Calu3 (cell line): ENCODE measurements at regions not wholly inside any gene's neighbourhood (a gene's known extent, or its start where the extent isn't known, plus 50 kb on each side); places are given as distances from the start of the nearest gene placed in this dataset.
"Not testable (repeated sequence)": the region's sequence is repeated elsewhere in the genome, so short reads cannot be mapped to it uniquely, and the experiment has no call there.

Experiments used
- BruUV-seq: library from RNA; stranded (reverse); fragments of 400-500 nt; replicated peaks from 2 replicates; lab custom pipeline; 2021; lab: Mats Ljungman, UMichigan
- CTCF ChIA-PET: fragments of 300-600 bp; sonication (Branson Sonifier 250); formaldehyde crosslinking; loops from one replicate; lab custom pipeline; 2022; ENCODE audit warnings: antibody characterized with exemption; lab: Charles Lee
- DNase-seq: peaks from one replicate; pipeline ENCODE4 v3.0.0; 2022
- H3K27ac Mint-ChIP-seq: one replicate; pipeline ENCODE4 v1.8.0; 2022; ENCODE audit warnings: mixed read lengths; ENCODE audit not compliant: unreplicated experiment
- H3K27me3 Mint-ChIP-seq: one replicate; pipeline ENCODE4 v1.8.0; 2022; ENCODE audit warnings: mixed read lengths; ENCODE audit not compliant: unreplicated experiment
- H3K36me3 Mint-ChIP-seq: one replicate; pipeline ENCODE4 v1.8.0; 2022; ENCODE audit warnings: mild to moderate bottlenecking, moderate library complexity, mixed read lengths; ENCODE audit not compliant: insufficient read depth, unreplicated experiment
- H3K4me1 Mint-ChIP-seq: one replicate; pipeline ENCODE4 v1.8.0; 2022; ENCODE audit warnings: mild to moderate bottlenecking, low read depth, mixed read lengths; ENCODE audit not compliant: unreplicated experiment
- H3K4me3 Mint-ChIP-seq: one replicate; pipeline ENCODE4 v1.8.0; 2022; ENCODE audit warnings: mild to moderate bottlenecking, low read depth, moderate library complexity, mixed read lengths; ENCODE audit not compliant: unreplicated experiment
- H3K9me3 Mint-ChIP-seq: one replicate; pipeline ENCODE4 v1.8.0; 2022; ENCODE audit warnings: low read depth, mixed read lengths; ENCODE audit not compliant: unreplicated experiment
- CTCF ChIP-seq: fragments of 200-600 bp; IDR thresholded peaks from one replicate; pipeline ENCODE4 v1.8.0; 2022; ENCODE audit warnings: antibody characterized with exemption; ENCODE audit not compliant: unreplicated experiment
- intact Hi-C: fragments of 100-400 bp; cut with micrococcal nuclease; formaldehyde crosslinking; loops from one replicate; pipeline ENCODE4 v1.10.0; 2022; ENCODE audit not compliant: unreplicated experiment

- Mint-ChIP-seq H3K36me3 (no peaks in the 10 kb centered on the region), H3K4me1 (no peaks in the 10 kb centered on the region), H3K27ac (no peak overlapping the region), H3K9me3 (peaks cover 9% of the 10 kb centered on the region), H3K4me3 (no peak overlapping the region), H3K27me3 (no peaks in the 10 kb centered on the region)
- intact Hi-C loops = no loop called here
- no peak for DNase-seq
- no TSS peak for BruUV-seq
- CTCF ChIA-PET = no interaction called here
- TF ChIP-seq CTCF = no peak
Observed at GRCh38 chr2:84224121-84224520, 235.0 kb downstream of the SUCLG1 start.

GRCh38 chr2:84223191-84223590 lies 235.9 kb downstream of the SUCLG1 start:
- Mint-ChIP-seq H3K36me3 (no peaks in the 10 kb centered on the region), H3K9me3 (peaks cover 9% of the 10 kb centered on the region), H3K27me3 (no peaks in the 10 kb centered on the region), H3K4me1 (no peaks in the 10 kb centered on the region), H3K4me3 (no peak overlapping the region), H3K27ac (no peak overlapping the region)
- CTCF ChIA-PET = interaction anchor here (0.6 kb wide), 1 partner anchor 150 kb away, joined by 4 read pairs; no protein-coding TSS in a partner anchor
- no TSS peak for BruUV-seq
- no peak for TF ChIP-seq CTCF
- intact Hi-C loops = no loop called here
- DNase-seq = no peak

GRCh38 chr2:84221102-84221501 lies 238.0 kb downstream of the SUCLG1 start:
- CTCF ChIA-PET, H3K36me3 Mint-ChIP-seq, H3K4me1 Mint-ChIP-seq, DNase-seq, H3K4me3 Mint-ChIP-seq, H3K9me3 Mint-ChIP-seq, H3K27ac Mint-ChIP-seq, intact Hi-C loops, H3K27me3 Mint-ChIP-seq, BruUV-seq: not testable (repeated sequence)

GRCh38 chr2:84217456-84217855 lies 241.6 kb downstream of the SUCLG1 start:
- no TSS peak for BruUV-seq
- peaks cover 8% of the 10 kb centered on the region for H3K27me3 Mint-ChIP-seq
- intact Hi-C loops = no loop called here
- no peak overlapping the region for H3K27ac Mint-ChIP-seq
- DNase-seq = no peak
- no peaks in the 10 kb centered on the region for H3K36me3 Mint-ChIP-seq
- H3K9me3 Mint-ChIP-seq = no peaks in the 10 kb centered on the region
- CTCF ChIA-PET = interaction anchor here (0.7 kb wide), 1 partner anchor 42 kb away, joined by 7 read pairs; no protein-coding TSS in a partner anchor
- H3K4me3 Mint-ChIP-seq = no peak overlapping the region
- no peaks in the 10 kb centered on the region for H3K4me1 Mint-ChIP-seq
- TF ChIP-seq CTCF = no peak

- H3K36me3 Mint-ChIP-seq = no peaks in the 10 kb centered on the region
- H3K4me3 Mint-ChIP-seq = no peak overlapping the region
- no TSS peak for BruUV-seq
- no peaks in the 10 kb centered on the region for H3K9me3 Mint-ChIP-seq
- no peak for DNase-seq
- no peaks in the 10 kb centered on the region for H3K4me1 Mint-ChIP-seq
- CTCF ChIA-PET = no interaction called here
- H3K27ac Mint-ChIP-seq = no peak overlapping the region
- peaks cover 8% of the 10 kb centered on the region for H3K27me3 Mint-ChIP-seq
- no peak for TF ChIP-seq CTCF
- intact Hi-C loops = no loop called here
Observed at GRCh38 chr2:84214455-84214854, 244.6 kb downstream of the SUCLG1 start.
